GM19023 (cell line): ENCODE measurements at regions not wholly inside any gene's neighbourhood (a gene's known extent, or its start where the extent isn't known, plus 50 kb on each side); places are given as distances from the start of the nearest gene placed in this dataset.

ENCODE experiments used
- ATAC-seq: cut with Tn5 transposase; IDR thresholded peaks from one replicate; pipeline ENCODE4 v1.9.1; 2021; ENCODE audit warnings: mild to moderate bottlenecking, moderate library complexity; ENCODE audit not compliant: unreplicated experiment

DNA sequence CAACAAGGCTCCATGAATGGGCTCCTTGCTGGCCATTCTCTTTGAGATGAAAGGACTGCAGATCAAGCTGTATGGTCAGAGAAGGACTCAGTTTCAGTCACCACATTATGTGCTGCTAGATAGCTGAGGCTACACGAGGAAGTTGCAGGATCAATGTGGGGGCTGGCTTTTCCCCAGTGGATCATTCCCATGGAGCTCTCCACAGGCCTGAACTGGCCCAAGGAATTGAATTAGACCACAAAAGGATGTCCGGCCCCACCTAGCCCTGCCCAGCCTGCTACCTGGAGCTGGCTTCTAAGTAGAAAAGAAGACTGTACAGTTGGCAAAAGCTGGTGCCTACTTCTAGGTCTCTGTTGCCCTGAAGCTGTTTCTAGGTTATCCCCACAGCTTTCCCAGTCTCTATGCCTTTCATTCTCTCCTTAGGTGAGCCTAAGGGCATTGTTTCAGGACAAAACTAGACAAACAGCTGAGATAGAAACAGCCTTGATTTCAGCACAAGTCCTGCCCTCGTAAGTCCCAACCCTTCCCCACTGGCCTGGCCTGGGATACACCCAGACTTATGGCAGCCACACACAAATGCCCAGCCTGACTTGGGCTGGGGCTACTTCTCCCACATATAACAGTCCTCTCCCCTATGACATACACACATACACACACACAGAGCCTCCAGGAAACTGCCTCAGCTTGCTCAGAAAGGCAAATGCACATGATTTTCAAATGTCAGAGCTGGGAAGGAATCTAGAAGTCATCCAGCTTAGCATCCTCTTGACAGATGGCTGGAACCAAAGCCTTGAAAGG is 129.1 kb upstream of the NCAM1 start:
- no peak for ATAC-seq

DNA sequence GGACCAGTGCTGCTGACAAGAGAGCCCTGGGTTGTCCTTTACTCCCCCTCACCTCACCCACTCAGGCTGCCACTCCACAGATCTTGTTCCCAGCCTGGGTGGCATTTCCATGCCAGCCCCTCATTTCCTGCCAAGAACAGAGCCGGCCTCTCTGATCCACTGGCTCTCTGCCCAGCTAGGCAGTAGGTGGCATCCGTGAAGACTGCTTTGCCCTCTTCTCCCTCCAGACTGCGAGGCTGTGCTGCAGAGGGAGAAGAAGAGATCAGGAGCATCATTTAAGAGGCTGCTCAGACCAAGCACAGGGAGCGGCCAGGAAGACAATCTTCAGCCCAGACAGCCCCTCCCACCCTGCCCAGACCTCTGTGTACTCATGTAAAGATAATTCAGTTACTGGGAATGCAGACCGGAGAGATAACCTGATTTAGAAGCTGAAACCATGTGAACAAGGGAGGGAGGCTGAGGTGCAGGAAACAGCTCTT is 126.9 kb upstream of the NCAM1 start:
- ATAC-seq, result no peak

DNA sequence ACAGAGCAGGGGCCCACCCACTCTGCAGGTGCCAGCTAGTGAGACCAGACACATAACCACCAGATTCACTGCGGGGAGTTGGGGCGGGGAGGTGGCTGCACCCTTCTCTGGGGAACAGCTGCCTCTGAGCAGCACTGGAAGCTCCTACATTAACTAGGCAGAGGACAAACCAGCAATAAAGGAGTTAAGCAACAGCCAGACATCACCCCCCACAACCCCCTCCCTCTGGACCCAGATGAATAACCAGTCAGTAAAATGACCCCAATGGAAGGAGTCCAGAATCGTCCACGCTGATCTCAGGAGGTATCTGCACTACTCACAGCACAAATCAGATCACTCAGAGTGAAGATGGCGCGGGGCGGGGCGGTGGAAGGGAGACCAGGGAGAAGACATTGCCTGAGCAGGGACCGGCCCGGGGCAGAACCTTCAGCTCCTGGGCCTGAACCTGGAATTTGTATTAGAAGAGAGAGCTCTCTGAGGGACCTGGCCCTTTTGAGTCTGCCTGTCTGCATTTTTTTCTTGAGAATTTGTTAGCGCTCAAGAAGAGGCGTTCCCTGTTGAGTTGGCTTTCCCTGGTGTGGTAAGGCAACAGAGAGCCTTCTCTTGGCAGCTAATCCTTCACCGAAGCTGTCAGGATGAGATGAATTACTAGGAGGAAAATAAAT is 125.5 kb upstream of the NCAM1 start:
- no peak for ATAC-seq

DNA sequence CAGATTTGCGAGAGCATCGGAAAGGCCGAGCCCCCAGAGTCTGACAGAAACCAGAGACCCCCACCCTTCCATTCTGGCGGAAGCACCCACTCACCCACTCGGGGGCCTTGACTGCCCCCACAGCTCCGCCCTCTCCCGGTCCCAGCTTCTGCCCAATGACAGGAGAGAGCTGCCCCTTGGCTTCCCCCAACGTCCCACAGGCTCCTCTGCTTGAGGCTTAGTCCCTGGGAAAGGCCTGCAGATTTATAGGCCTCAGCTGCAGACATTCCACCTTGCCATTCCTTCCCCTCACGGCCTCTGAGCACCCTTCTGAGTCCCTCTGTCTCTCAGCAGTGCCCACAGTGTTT is 125.0 kb upstream of the NCAM1 start:
- no peak for ATAC-seq

DNA sequence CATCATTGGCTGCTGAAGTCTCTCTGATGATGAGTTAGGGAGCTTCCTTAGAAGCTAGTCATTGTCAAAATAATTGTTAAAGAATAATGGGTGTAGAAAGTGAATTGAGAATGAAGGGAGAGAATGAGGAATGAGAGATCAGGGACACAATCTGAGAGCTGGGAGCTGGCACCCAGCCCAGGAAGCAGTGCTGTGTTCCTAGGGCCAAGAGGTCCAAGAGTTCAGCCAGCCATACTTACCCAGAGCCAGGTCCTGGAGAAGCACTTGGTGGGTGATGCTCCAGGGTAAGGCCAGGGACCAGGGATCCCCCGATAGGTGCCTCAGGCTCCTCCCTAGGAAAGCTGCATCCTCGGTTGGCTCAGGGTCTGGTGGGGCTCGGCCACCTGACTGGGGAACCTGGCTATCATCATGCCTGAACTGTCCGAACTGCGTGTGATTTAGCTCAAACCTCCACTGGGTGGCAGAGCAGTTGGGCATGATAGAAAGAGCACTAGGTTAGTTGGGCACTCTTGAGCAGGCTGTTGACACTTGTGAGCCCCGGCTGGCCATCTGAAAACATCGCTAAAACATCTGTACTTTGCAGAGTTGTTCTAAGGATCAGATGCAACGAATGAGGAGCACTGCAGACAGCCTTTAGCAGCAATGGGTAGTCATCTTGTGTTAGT is 123.9 kb upstream of the NCAM1 start:
- ATAC-seq, result no peak

DNA sequence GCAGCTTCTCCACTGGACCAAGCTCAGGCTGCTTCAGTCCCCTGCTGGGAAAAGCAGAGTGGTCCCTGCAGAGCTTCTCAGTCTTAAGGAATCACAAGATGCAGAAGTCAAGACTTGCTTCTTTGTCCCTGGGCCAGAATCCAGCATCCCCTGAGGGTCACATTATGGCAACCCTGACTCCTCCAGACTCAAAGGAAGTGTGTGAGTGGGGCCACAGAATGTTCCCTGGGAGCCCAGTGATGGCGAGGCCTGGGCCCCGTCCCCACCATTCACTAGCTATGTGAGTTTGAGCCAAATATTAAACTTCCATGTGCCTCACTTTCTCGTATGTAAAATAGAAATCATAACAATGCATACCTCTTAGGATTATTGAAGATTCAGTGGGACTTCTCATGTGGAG is 122.2 kb upstream of the NCAM1 start:
- ATAC-seq, result no peak

DNA sequence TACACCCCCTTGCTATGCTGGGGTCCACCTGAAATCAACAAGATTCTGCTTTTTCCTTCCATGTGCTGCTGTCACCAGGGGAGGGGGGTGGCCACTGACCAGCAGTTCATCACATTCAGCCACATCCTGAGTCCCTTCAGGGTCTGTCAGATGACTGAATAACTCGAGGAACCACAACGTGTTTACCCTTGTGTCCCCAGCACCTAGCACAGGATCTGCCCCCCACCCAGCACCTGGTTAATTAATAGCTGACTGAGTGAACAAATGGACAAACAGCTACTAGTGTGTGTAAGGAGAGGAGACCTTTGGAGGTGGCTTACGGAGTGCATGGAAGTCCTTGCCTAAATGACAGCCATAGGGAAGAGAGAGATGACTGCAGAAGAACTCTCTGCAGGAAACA is 119.5 kb upstream of the NCAM1 start:
- no peak for ATAC-seq

DNA sequence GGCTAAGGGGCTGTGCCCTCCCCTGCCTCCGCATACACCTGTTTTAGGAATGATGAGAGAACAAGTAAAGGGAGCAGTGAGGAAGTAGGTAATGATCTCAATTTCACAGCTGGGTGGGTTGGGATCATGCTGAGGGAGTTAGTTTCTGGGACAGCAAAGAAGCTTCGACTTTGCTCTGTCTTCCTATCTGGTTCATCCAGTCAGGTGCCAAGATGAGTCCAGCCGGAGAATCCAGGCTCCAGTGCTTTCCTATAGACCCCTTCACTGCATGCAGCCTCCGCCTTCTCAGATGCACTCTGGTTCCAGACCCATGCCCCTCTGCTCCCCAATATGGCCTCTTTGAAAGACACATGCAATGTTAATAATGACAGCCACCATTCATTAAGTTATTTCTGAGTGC is 119.1 kb upstream of the NCAM1 start:
- ATAC-seq, result no peak

DNA sequence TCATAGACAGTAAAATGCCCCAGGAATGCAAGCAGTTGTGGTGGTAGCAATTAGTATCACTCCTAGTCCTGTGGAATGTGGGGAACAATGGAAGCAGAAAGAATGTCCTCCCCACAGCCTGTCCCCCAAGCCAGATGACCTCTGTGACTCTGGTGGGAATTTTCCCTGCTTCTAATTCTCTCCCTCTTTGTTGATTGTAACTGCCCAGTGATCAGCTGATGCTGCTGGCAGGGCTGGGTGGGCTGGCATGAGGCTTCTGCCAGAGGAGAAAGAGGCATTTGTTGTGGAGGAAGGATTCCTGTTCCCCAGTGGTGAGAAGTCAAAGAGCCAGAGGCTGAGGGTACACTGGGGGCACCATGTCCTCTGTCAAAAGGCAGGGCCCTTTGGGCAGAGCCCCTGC is 116.7 kb upstream of the NCAM1 start:
- no peak for ATAC-seq

DNA sequence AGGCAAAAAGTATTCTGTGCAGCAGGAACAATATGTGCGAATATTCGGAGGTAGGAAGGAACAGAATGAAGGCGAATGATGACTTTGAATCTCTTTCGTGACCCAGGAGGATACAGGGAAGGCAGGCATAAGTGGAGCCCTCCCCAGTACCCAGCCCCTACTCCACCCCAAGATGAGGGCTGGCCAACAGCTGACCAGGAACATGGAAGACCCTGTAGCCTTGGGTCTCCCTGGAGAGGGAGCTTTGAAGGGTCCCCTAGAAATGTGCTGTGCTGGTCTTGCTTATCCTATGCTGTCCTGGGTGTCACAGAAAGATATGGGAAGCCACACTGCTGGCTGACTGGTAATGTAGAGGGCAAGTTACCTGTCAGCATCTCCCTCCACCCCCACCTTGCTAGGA is 113.7 kb upstream of the NCAM1 start:
- ATAC-seq, result no peak

DNA sequence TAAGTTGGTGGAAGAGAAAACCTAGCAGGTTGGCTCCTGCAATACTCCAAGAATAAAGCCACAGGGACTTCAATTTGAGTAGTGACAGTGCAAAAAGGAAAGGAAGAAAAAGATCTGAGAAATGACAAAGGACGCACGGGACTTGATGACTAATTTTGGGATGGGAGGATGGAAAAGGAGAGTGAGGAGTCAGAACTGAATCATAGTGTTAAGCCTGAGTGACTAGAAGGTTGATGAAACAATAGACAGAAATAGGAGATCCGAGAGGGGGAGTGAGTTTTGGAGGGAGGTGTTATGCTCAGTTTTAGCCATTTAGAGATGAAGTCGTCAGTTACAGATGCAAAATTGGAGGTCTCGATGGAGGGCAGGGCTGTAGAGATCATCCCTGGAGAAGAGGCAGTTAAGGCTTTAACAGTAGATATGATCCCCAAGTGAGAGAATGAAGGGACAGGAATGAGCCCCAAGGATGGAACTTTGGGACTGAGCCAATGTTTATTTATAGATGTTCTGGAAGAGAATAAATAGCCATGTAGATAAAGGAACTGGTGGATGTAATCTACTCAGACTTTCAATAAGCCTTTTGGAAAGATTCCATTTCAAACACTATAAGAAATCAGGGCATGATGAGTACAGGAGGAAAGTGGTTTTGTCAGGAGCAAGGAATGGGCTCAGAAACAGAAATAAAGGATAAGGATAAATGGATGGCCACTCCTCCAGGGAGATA is 108.9 kb upstream of the NCAM1 start:
- ATAC-seq, result no peak

DNA sequence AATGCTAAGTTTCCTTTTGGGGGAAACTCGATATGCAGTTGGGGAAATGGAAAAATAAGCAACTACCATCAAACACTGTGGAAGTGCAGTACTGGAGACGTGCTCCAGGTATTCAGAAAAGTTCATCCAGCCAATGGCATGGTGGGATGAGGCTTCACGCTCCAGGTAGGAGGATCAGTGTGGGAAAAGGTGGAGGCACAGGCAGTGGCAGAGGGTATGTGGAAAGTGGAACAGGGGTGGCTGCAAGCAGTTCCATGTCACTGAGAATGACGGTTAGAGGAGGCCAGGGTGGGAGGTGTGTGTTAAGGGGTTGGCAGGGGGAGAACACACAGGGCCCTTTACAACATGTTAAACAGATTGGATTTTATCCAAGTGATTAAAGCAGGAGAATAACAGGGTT is 105.1 kb upstream of the NCAM1 start:
- ATAC-seq, result no peak

DNA sequence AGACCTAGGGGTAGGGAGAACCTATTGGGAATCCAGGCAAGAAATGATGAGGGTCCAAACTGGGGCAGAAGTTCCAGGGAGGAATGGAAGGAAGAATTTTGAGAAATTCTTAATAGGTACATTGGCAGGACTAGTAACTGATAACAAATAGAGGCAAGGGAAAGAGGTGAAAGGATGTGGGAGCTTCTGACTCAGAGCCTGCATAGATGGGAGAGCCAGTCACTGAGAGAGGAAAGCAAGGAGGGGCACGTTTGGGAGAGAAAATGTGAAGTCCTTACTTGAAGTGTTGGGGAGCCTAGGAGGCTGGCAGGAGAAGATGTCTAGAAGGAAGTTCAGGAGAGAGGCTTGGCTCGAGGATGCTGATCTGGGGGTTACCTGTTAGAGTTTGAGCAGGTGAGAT is 104.6 kb upstream of the NCAM1 start:
- ATAC-seq, result no peak

DNA sequence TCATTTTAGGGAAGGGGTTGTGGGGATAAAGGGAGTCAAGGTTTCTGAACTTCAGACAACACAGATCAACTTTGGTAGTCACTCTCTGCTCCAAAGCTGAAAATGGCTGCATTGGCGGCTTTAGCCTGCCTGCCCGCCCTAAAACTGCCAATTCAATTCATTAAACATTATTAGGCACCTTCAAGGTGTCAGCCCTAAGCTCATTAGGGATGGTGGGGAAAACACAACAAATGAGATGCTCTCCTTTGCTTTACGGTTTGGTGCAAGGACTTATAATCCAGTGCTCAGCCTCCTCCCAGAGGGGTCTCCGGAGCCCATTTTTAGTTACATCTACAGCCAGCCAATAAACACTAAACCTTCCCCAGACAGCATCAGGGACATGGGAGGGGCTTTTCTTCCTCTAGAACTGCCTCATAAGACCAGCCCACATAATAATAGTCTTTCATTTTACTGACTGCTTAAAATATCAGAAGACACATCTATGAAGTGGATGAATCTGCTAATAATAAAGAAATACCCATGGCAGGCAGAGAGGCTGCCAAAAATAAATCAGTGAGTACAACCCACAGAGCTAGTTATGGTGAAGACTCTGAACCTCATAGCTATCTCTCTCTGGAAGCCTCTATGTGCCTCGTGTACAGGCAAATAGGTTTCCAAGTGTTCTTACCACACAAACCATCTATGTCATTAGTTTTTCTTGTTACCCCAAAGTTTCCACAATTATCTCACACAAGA is 102.8 kb upstream of the NCAM1 start:
- no peak for ATAC-seq

DNA sequence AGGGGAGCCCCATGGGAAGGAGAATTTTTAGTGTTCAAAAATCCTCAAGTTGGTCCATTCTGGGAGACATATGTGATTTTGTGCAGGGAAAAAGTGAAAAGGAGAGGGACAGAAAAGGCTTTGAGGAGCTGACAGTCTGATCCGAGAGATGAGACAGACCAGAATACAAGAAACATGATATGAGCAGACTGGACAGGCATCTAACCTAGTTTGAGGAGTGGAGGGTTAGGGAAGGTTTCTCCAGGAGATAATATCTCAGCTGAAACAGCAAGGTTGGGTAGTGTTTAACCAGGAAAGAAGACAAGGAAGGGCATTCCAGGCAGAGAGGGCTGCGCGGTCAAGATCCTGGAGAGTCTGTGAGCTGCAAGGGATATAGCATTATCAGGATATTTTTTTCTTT is 101.4 kb upstream of the NCAM1 start:
- ATAC-seq, result no peak

DNA sequence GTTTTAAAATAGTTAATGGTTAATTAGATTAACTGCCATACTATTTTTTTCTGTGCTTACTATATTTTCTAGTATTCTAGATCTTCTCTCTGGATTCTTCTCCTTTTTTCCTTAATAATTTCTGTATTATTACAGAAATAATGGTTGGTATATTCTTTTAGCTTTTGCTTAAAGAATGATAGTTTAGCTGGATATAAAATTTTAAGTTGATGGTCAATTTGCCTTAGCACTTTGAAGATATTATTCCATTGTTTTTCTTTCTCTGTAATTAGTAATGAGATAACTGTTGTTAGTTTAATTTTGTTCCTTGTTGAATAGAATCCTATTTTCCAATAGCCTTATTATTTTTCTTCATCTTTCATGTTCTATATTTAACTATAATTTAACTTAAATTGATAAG is 99.9 kb upstream of the NCAM1 start:
- no peak for ATAC-seq

DNA sequence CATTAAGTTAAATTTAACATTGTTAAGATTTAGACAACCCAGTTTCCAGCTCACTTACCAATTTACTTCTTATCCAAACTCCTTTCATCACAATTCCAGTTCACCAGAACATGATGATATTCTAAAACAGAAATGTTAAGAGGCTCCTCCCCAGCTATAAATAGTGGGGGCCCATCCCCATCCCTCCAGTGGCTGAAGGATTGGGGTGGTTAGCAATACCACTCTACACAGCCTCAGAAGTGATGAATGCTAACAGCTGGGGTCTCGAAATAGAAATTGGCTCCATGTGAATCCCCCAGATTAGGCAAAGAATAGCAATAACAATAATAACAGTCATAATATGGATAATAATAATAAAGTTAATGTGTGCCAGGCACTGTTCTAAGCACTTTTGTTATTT is 97.9 kb upstream of the NCAM1 start:
- no peak for ATAC-seq

DNA sequence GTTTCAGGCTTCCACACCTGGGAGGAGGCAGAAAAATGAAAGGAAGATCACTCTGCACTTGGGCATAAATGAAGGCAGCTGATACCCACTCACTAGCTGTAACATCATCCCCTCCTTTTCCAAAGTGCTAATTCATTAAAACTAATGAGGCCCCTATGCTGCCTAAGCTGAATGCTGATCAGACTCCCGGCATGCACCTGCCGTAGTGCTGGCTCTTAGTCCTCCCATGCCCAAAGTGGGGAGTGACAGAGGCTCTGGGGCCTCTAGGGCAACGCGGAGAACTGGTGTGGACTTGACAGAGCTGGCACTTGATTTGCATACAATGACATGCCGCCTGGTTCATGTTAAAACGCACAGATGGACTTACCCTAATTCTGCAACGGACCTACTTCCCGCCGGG is 96.5 kb upstream of the NCAM1 start:
- no peak for ATAC-seq

DNA sequence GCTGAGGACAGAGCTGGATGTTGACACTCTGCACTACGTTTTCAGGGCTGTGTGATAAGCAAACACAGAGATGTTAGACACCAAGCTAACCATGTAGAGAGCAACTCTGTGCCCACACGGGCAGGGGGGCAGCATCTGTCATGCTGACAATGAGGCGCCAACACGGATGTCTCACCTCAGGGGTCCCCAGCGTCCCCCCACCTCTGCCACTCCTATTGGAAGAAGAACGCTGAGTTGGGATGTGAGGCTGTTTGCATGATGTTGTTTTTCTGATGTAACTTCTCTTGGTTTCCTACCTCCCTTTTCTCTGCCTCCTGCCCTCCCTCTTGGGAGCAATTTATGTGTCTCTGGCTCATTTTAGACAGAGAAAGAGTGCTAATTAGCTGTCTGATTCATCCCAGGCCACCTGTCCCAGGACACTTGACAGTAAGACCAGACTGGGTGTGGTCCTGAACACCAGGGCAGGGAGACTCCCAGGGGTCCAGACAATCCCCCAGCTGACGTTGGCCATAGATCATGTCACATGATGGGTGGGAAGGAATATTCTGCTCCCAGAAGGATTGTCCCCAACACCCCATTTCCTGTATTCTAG is 89.2 kb upstream of the NCAM1 start:
- ATAC-seq, result no peak

DNA sequence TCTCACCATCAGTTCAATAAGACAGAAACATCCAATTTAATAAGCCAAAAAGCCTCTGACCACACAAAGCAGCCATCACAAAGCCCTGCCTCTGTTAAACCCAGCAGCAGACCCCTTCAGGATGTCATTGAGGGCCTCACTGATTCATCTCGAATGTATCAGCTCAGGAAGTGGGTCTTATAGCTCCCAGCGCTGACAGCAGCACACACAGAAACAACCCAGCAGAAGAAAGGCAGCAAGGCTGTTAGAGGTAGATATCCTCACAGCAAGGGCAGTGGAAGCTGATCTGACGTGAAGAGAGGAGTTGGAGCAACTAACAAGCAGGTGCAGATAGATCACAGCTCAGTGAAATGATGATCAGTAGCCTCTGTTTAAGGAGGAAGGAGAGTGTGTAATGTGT is 86.2 kb upstream of the NCAM1 start:
- no peak for ATAC-seq

DNA sequence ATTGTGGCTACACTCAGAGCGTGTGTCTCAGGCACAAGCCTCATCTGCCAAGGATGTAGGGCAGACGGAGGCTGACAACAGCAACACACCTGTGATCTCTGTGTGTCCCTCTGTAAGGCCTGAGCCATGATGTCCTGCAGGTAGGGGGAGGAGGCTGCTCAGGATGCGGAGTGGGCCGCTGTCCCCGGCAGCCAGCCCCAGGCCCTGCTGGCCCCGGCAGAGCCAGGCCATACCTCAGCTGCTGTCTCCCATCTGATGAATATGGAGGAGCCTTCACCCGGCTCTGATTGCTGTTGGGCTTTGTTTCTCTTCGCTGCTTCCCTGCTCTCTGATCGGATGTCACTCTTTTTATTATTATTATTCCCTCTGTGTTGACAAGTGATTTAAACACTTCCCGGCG is 83.6 kb upstream of the NCAM1 start:
- ATAC-seq, result no peak
